Ectodermal cell (in vitro differentiated cells): ENCODE measurements at regions not wholly inside any gene's neighbourhood (a gene's known extent, or its start where the extent isn't known, plus 50 kb on each side); places are given as distances from the start of the nearest gene placed in this dataset.

Experiments
- H3K27ac ChIP-seq: 2 replicates; pipeline ENCODE4 v1.7.0; 2013; ENCODE audit warnings: mild to moderate bottlenecking, low read depth, low read length; ENCODE audit not compliant: insufficient read depth, poor library complexity, severe bottlenecking
- H3K27me3 ChIP-seq: 2 replicates; pipeline ENCODE4 v1.7.0; 2013; ENCODE audit warnings: mild to moderate bottlenecking, low read length; ENCODE audit not compliant: insufficient read depth, control insufficient read depth, poor library complexity, severe bottlenecking
- H3K36me3 ChIP-seq: one replicate; pipeline ENCODE4 v1.7.0; 2013; ENCODE audit warnings: low read length; ENCODE audit not compliant: control insufficient read depth, insufficient read depth
- H3K4me1 ChIP-seq: one replicate; pipeline ENCODE4 v1.7.0; 2013; ENCODE audit warnings: low read length; ENCODE audit not compliant: control insufficient read depth, insufficient read depth
- H3K4me3 ChIP-seq: 2 replicates; pipeline ENCODE4 v1.7.0; 2013; ENCODE audit warnings: low read depth, low read length, control low read depth; ENCODE audit not compliant: insufficient read depth
- H3K9me3 ChIP-seq: 2 replicates; pipeline ENCODE4 v1.7.0; 2013; ENCODE audit warnings: mild to moderate bottlenecking, low read length, moderate library complexity; ENCODE audit not compliant: control insufficient read depth
- WGBS, 2 experiments: methylation state at CpG; one replicate each; pipeline ENCODE4 v1.1.7; 2013; ENCODE audit warnings: missing lambda C conversion rate in 2 of 2; 5-methylcytosine and 5-hydroxymethylcytosine counted together

GRCh38 chr3:181290941-181291340, 301.4 kb upstream of the DNAJC19 start:
- Histone ChIP-seq H3K4me3 (no peak overlapping the region), H3K4me1 (no peaks in the 10 kb centered on the region), H3K27me3 (no peaks in the 10 kb centered on the region), H3K27ac (no peak overlapping the region), H3K36me3 (no peaks in the 10 kb centered on the region), H3K9me3 (no peaks in the 10 kb centered on the region)
- 86 to 88% methylated on average over 3 of the region's 3 CpGs for WGBS, 2 experiments

GRCh38 chr3:181289306-181289705, 299.8 kb upstream of the DNAJC19 start:
- no peak overlapping the region for H3K4me3 ChIP-seq
- H3K27ac ChIP-seq, result no peak overlapping the region
- no peaks in the 10 kb centered on the region for H3K4me1 ChIP-seq
- 93 to 95% methylated on average over 4 of the region's 4 CpGs for WGBS, 2 experiments
- no peaks in the 10 kb centered on the region for H3K9me3 ChIP-seq
- H3K36me3 ChIP-seq, result no peaks in the 10 kb centered on the region
- no peaks in the 10 kb centered on the region for H3K27me3 ChIP-seq

- no peak overlapping the region for H3K4me3 ChIP-seq
- no peaks in the 10 kb centered on the region for H3K4me1 ChIP-seq
- WGBS, 2 experiments, result 86 to 96% methylated on average over 3 of the region's 3 CpGs
- no peak overlapping the region for H3K27ac ChIP-seq
- no peaks in the 10 kb centered on the region for H3K9me3 ChIP-seq
- no peaks in the 10 kb centered on the region for H3K36me3 ChIP-seq
- no peaks in the 10 kb centered on the region for H3K27me3 ChIP-seq
These were observed 298.6 kb upstream of the DNAJC19 start for GRCh38 chr3:181288145-181288544.

- Histone ChIP-seq H3K9me3 (no peaks in the 10 kb centered on the region), H3K27me3 (no peaks in the 10 kb centered on the region), H3K36me3 (no peaks in the 10 kb centered on the region), H3K27ac (no peak overlapping the region), H3K4me1 (no peaks in the 10 kb centered on the region), H3K4me3 (no peak overlapping the region)
- WGBS, 2 experiments, result 96% methylated on average over 2 of the region's 2 CpGs; no CpG with 5 or more reads in 1 of the 2 experiments
These were observed 289.7 kb upstream of the DNAJC19 start for GRCh38 chr3:181279239-181279565.

- 61 to 100% methylated on average over 1 to 4 of the region's 5 CpGs for WGBS, 2 experiments
- H3K9me3 ChIP-seq, result no peaks in the 10 kb centered on the region
- no peaks in the 10 kb centered on the region for H3K36me3 ChIP-seq
- no peak overlapping the region for H3K27ac ChIP-seq
- H3K4me3 ChIP-seq, result no peak overlapping the region
- no peaks in the 10 kb centered on the region for H3K4me1 ChIP-seq
- no peaks in the 10 kb centered on the region for H3K27me3 ChIP-seq
These were observed 289.1 kb upstream of the DNAJC19 start for GRCh38 chr3:181278468-181279238.

- H3K36me3 ChIP-seq, result no peaks in the 10 kb centered on the region
- WGBS, 2 experiments, result 90 to 95% methylated on average over 6 of the region's 6 CpGs
- H3K4me3 ChIP-seq, result no peak overlapping the region
- no peaks in the 10 kb centered on the region for H3K27me3 ChIP-seq
- H3K4me1 ChIP-seq, result no peaks in the 10 kb centered on the region
- no peaks in the 10 kb centered on the region for H3K9me3 ChIP-seq
- H3K27ac ChIP-seq, result no peak overlapping the region
These were observed 286.9 kb upstream of the DNAJC19 start for GRCh38 chr3:181276358-181276896.

- Histone ChIP-seq H3K27ac (no peak overlapping the region), H3K9me3 (no peaks in the 10 kb centered on the region), H3K36me3 (no peaks in the 10 kb centered on the region), H3K27me3 (no peaks in the 10 kb centered on the region), H3K4me3 (no peak overlapping the region), H3K4me1 (no peaks in the 10 kb centered on the region)
- 67 to 100% methylated on average over 1 of the region's 1 CpG for WGBS, 2 experiments
These were observed 284.5 kb upstream of the DNAJC19 start for GRCh38 chr3:181274025-181274424.

GRCh38 chr3:181267312-181267711, 277.8 kb upstream of the DNAJC19 start:
- no peaks in the 10 kb centered on the region for H3K36me3 ChIP-seq
- H3K27me3 ChIP-seq, result no peaks in the 10 kb centered on the region
- H3K27ac ChIP-seq, result no peak overlapping the region
- H3K4me1 ChIP-seq, result no peaks in the 10 kb centered on the region
- no peak overlapping the region for H3K4me3 ChIP-seq
- no peaks in the 10 kb centered on the region for H3K9me3 ChIP-seq

GRCh38 chr3:181265750-181266333, 276.3 kb upstream of the DNAJC19 start:
- H3K36me3 ChIP-seq, result no peaks in the 10 kb centered on the region
- H3K27ac ChIP-seq, result no peak overlapping the region
- no peaks in the 10 kb centered on the region for H3K9me3 ChIP-seq
- no peaks in the 10 kb centered on the region for H3K4me1 ChIP-seq
- H3K4me3 ChIP-seq, result no peak overlapping the region
- no peaks in the 10 kb centered on the region for H3K27me3 ChIP-seq
- WGBS, 2 experiments, result 88 to 96% methylated on average over 4 of the region's 4 CpGs

GRCh38 chr3:181264486-181264885, 274.9 kb upstream of the DNAJC19 start:
- Histone ChIP-seq H3K27me3 (no peaks in the 10 kb centered on the region), H3K4me1 (no peaks in the 10 kb centered on the region), H3K9me3 (no peaks in the 10 kb centered on the region), H3K4me3 (no peak overlapping the region), H3K27ac (no peak overlapping the region), H3K36me3 (no peaks in the 10 kb centered on the region)
- 84 to 94% methylated on average over 2 of the region's 2 CpGs for WGBS, 2 experiments
